GM12874 (cell line): ENCODE measurements at regions not wholly inside any gene's neighbourhood (a gene's known extent, or its start where the extent isn't known, plus 50 kb on each side); places are given as distances from the start of the nearest gene placed in this dataset.

Experiments used
- CTCF ChIP-seq: IDR thresholded peaks from 2 replicates; pipeline ENCODE4 v1.5.1; 2011; ENCODE audit warnings: low read depth, mild to moderate bottlenecking, control low read depth, low read length, moderate library complexity; ENCODE audit not compliant: insufficient read depth

GRCh38 chr4:138788267-138788790, 227.3 kb upstream of the NOCT start:
- no peak for TF ChIP-seq CTCF

DNA sequence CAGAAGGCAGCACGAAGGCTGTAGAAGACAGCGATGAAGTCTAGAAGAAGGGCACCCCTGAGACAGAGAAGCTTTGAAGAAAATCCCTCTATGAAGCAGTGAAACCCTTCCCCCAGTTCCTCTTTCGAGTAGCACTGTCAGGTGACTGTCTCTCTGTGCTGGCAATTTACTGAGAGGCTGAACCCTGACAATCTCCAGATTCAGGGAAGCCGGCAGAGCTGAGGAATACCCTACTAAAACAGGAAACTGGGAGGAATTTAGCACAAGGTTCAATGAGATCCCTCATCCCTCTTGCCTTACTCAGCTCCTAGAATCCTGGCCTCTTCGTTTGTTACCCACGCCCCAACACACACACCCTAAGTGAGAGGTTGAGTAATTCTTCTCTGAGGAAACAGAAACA, 239.7 kb upstream of the NOCT start:
- no peak for TF ChIP-seq CTCF

DNA sequence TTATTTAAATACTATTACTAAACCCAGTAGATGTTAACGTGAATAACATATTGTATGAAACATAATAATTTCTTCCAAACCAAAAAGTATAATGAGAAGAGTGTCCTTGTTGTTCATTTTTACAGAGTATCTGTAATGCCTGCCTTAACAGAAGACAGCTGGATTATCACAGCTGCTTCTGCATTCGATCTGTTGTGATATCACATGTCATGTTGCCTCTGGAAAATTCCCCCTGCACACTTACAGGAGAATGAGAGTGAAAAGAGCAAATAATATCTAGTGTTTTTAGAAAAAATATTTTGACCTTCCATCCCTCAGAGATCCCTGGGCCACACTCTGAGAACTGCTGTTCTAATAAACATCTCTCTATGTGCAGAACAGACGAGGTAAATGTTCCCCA, 240.1 kb upstream of the NOCT start:
- no peak for TF ChIP-seq CTCF

- no peak for TF ChIP-seq CTCF
Measured at GRCh38 chr4:138774940-138775339, 240.6 kb upstream of the NOCT start.

GRCh38 chr4:138773321-138773720, 242.3 kb upstream of the NOCT start:
- TF ChIP-seq CTCF = no peak

DNA sequence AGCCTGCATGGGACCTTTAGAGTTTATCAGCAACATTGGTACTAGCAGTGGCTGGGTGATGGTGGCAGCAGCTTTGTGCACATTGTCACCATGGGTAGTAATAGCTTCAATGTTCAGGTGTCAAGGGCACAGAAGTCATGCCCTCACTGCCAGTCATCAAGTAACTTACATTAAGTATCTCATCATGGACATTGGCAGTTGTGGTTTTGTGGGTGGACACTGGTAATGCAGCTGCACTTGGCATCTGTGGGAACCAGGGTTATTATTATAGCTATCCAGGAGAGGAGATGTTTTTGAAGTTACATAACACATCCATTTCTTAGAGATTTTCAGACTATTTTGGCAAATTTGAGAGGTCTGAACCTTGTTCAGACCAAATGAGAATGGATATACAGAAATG, 243.2 kb upstream of the NOCT start:
- no peak for TF ChIP-seq CTCF

DNA sequence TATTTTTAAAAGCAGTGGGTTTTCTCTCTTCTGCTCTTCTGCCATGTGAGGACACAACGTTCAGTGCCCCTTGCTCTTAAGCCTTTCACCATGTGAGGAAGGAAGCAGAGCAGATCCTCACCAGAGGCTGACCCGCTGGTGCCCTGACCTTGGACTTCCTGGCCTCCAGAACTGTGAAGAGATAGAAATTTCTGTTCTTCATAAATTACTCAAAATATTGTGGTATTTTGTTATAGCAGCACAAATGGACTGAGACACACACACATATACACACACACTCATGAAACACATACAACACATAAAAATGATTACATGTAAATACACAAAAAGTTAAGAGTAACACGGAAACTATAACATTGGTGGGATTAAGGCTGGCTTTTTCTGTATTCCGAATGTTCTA, 244.8 kb upstream of the NOCT start:
- no peak for TF ChIP-seq CTCF

DNA sequence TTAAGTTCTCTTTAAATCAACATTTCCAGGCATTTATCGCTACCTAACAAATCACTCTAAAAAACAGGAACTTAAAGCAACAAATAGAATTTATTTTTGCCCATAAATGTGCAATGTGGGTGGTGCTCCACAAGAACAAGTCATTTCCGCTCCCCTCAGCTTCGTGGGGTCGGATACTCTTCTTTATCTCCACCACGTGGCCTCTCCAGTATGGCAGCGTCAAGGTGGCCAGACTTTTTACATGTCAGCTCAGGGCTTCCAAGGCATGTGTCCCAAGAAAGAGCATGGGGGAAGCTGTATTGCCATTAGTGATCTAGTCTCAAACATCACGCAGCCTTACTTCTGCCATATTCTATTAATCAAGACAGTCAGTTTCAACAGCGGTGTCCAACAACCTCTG, 249.2 kb upstream of the NOCT start:
- TF ChIP-seq CTCF = no peak
